Endothelial cell of umbilical vein (primary cell): ENCODE measurements at regions not wholly inside any gene's neighbourhood (a gene's known extent, or its start where the extent isn't known, plus 50 kb on each side); places are given as distances from the start of the nearest gene placed in this dataset.

Experiments used
- BruUV-seq: library from RNA; stranded (reverse); fragments of 400-500 nt; replicated peaks from 2 replicates; lab custom pipeline; 2021; lab: Mats Ljungman, UMichigan
- CTCF ChIA-PET: fragments of 300-600, 350-600 bp; sonication (Branson Sonifier 250); formaldehyde crosslinking; loops from one replicate; lab custom pipeline; 2021; ENCODE audit warnings: antibody characterized with exemption, inconsistent platforms; lab: Charles Lee
- POLR2A ChIA-PET: fragments of 300-600, 350-600 bp; sonication (Branson Sonifier 250); formaldehyde crosslinking; loops from one replicate; lab custom pipeline; 2021; ENCODE audit warnings: antibody characterized with exemption, inconsistent platforms; lab: Charles Lee
- DNase-seq: peaks from one replicate; pipeline ENCODE4 v3.0.0-alpha.2; 2011; ENCODE audit warnings: low read depth, low spot score
- FAIRE-seq: peaks from 2 replicates; lab custom pipeline; 2011; peaks lifted over from hg19 to GRCh38; lab: Jason Lieb, UNC
- H2AFZ ChIP-seq: 2 replicates; pipeline ENCODE4 v1.6.0; 2012; ENCODE audit warnings: low read depth, low read length, control low read depth, inconsistent platforms
- H3K27ac ChIP-seq: 2 replicates; pipeline ENCODE4 v1.5.1; 2011; ENCODE audit warnings: low read depth, mild to moderate bottlenecking, control low read depth, low read length, moderate library complexity; ENCODE audit not compliant: insufficient read depth
- H3K27me3 ChIP-seq, 2 experiments: 2 replicates each; pipeline versions ENCODE4 v1.6.0 to v1.6.1; 2011; ENCODE audit warnings: low read length in 2 of 2, mixed read lengths in 1 of 2; ENCODE audit not compliant: control insufficient read depth in 2 of 2, insufficient read depth in 2 of 2
- H3K36me3 ChIP-seq, 2 experiments: 2 replicates in 1 of 2; 3 replicates in 1 of 2; pipeline ENCODE4 v1.5.1; 2011; ENCODE audit warnings: low read length in 2 of 2, mild to moderate bottlenecking in 1 of 2, moderate library complexity in 1 of 2; ENCODE audit not compliant: control insufficient read depth in 2 of 2, insufficient read depth in 2 of 2; ENCODE audit errors: extremely low read depth in 1 of 2
- H3K4me1 ChIP-seq: 3 replicates; pipeline ENCODE4 v1.5.1; 2011; ENCODE audit warnings: mild to moderate bottlenecking, low read length; ENCODE audit not compliant: control insufficient read depth, insufficient read depth; ENCODE audit errors: extremely low read depth
- H3K4me2 ChIP-seq: 2 replicates; pipeline ENCODE4 v1.6.1; 2011; ENCODE audit warnings: low read length, control low read depth, mixed read lengths; ENCODE audit not compliant: insufficient read depth
- H3K4me3 ChIP-seq, 3 experiments: fragments of 200-600 bp in 1 of 3; sonication (generic), shearing (Covaris generic) in 1 of 3; replicated peaks in 1 of 3; 2 replicates each; pipeline ENCODE4 v1.5.1; 2011 to 2016; ENCODE audit warnings: control low read depth in 3 of 3, low read length in 3 of 3, mild to moderate bottlenecking in 2 of 3, inconsistent platforms in 1 of 3, low read depth in 1 of 3, moderate library complexity in 1 of 3; ENCODE audit not compliant: insufficient read depth in 1 of 3
- H3K79me2 ChIP-seq: 2 replicates; pipeline ENCODE4 v1.6.0; 2012; ENCODE audit warnings: low read length, inconsistent platforms; ENCODE audit not compliant: control insufficient read depth, insufficient read depth
- H3K9ac ChIP-seq: replicated peaks from 2 replicates; pipeline ENCODE3; 2011; ENCODE audit warnings: low read length, control low read depth; ENCODE audit not compliant: insufficient read depth; ENCODE audit errors: extremely low read depth
- H3K9me1 ChIP-seq: replicated peaks from 3 replicates; pipeline ENCODE4 v1.6.0; 2011; ENCODE audit warnings: mild to moderate bottlenecking, low read length; ENCODE audit not compliant: control insufficient read depth, insufficient read depth; ENCODE audit errors: extremely low read depth
- H3K9me3 ChIP-seq: replicated peaks from 2 replicates; pipeline ENCODE4 v1.5.1; 2012; ENCODE audit warnings: low read length, inconsistent platforms; ENCODE audit not compliant: control insufficient read depth, insufficient read depth
- H4K20me1 ChIP-seq: replicated peaks from 2 replicates; pipeline ENCODE3; 2011; ENCODE audit warnings: mild to moderate bottlenecking, low read length; ENCODE audit not compliant: control insufficient read depth, insufficient read depth; ENCODE audit errors: extremely low read depth
- EZH2 ChIP-seq: IDR thresholded peaks from 2 replicates; pipeline ENCODE4 v1.6.1; 2012; ENCODE audit warnings: borderline replicate concordance, low read depth, mild to moderate bottlenecking, moderate library complexity, low read length, inconsistent platforms; ENCODE audit not compliant: severe bottlenecking
- FOS ChIP-seq: IDR thresholded peaks from 2 replicates; pipeline ENCODE4 v1.6.1; 2011; ENCODE audit warnings: mild to moderate bottlenecking, low read length, moderate library complexity, borderline replicate concordance; ENCODE audit not compliant: insufficient read depth
- GATA2 ChIP-seq: IDR thresholded peaks from 2 replicates; pipeline ENCODE4 v1.7.0; 2011; ENCODE audit warnings: low read depth, mild to moderate bottlenecking, moderate library complexity, mixed read lengths, low read length; ENCODE audit not compliant: insufficient read length, insufficient read depth
- JUN ChIP-seq: IDR thresholded peaks from 2 replicates; pipeline ENCODE4 v1.6.1; 2011; ENCODE audit warnings: borderline replicate concordance, low read depth; ENCODE audit not compliant: insufficient read length, insufficient read depth
- MYC ChIP-seq: IDR thresholded peaks from one replicate; pipeline ENCODE4 v1.6.1; 2011; ENCODE audit warnings: mild to moderate bottlenecking, low read depth, low read length
- POLR2A ChIP-seq: IDR thresholded peaks from 2 replicates; pipeline ENCODE4 v1.6.1; 2012; ENCODE audit warnings: low read depth, mild to moderate bottlenecking, control low read depth, low read length
- POLR2AphosphoS5 ChIP-seq: IDR thresholded peaks from 2 replicates; pipeline ENCODE4 v1.6.1; 2012; ENCODE audit warnings: low read depth, mild to moderate bottlenecking, control low read depth, low read length, moderate library complexity; ENCODE audit not compliant: insufficient read depth
- dilution Hi-C: fragments of 300-500 bp; cut with MboI; formaldehyde crosslinking; loops from one replicate; pipeline ENCODE4 v1.15.0; 2019; ENCODE audit warnings: low sequenced_read_pairs; ENCODE audit not compliant: extremely low pct_ligation_motif_present
- intact Hi-C: fragments of 100-400 bp; cut with micrococcal nuclease; formaldehyde crosslinking; loops from one replicate; pipeline ENCODE4 v1.10.0; 2022
- TF ChIP-seq, protein P1 (sequence below), 2 donors: IDR thresholded peaks; 1 replicate in 1 of 2; 2 replicates in 1 of 2; pipeline ENCODE4 v1.5.1; 2011; ENCODE audit warnings: low read length in 2 of 2, mild to moderate bottlenecking in 2 of 2, moderate library complexity in 2 of 2, control low read depth in 1 of 2, inconsistent platforms in 1 of 2, low read depth in 1 of 2; ENCODE audit not compliant: insufficient read depth in 1 of 2; ENCODE audit errors: extremely low read depth in 1 of 2
- TF ChIP-seq, protein P2 (sequence below): IDR thresholded peaks from 2 replicates; pipeline ENCODE4 v1.6.1; 2011; ENCODE audit not compliant: insufficient read depth, insufficient read length

GRCh38 chr6:122050242-122050755 is 349.2 kb upstream of the HSF2 start:
- TF ChIP-seq JUN (no peak), POLR2AphosphoS5 (no peak), MYC (no peak), GATA2 (no peak), FOS (no peak), EZH2 (no peak), POLR2A (no peak)
- TF ChIP-seq, protein P1, sequence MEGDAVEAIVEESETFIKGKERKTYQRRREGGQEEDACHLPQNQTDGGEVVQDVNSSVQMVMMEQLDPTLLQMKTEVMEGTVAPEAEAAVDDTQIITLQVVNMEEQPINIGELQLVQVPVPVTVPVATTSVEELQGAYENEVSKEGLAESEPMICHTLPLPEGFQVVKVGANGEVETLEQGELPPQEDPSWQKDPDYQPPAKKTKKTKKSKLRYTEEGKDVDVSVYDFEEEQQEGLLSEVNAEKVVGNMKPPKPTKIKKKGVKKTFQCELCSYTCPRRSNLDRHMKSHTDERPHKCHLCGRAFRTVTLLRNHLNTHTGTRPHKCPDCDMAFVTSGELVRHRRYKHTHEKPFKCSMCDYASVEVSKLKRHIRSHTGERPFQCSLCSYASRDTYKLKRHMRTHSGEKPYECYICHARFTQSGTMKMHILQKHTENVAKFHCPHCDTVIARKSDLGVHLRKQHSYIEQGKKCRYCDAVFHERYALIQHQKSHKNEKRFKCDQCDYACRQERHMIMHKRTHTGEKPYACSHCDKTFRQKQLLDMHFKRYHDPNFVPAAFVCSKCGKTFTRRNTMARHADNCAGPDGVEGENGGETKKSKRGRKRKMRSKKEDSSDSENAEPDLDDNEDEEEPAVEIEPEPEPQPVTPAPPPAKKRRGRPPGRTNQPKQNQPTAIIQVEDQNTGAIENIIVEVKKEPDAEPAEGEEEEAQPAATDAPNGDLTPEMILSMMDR (IDR thresholded peaks at IDR 0.05; ENCODE audit: extremely low read depth in 1 of 2, insufficient read depth in 1 of 2, low read depth in 1 of 2, low read length in 2 of 2), result no peak
- TF ChIP-seq, protein P2, sequence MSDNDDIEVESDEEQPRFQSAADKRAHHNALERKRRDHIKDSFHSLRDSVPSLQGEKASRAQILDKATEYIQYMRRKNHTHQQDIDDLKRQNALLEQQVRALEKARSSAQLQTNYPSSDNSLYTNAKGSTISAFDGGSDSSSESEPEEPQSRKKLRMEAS, result no peak
- Histone ChIP-seq H3K27ac (no peak overlapping the region), H4K20me1 (no peaks in the 10 kb centered on the region), H3K79me2 (no peaks in the 10 kb centered on the region), H3K27me3 (peaks cover 0 to 2% of the 10 kb centered on the region in 2 experiments), H3K4me3 (no peak overlapping the region), H3K4me2 (no peak overlapping the region), H3K9ac (no peak overlapping the region), H3K9me3 (no peaks in the 10 kb centered on the region), H3K36me3 (no peaks in the 10 kb centered on the region), H3K9me1 (no peaks in the 10 kb centered on the region), H2AFZ (no peak overlapping the region), H3K4me1 (no peaks in the 10 kb centered on the region)
- FAIRE-seq, result no peak
- dilution Hi-C loops, result no loop called here
- CTCF ChIA-PET, result interaction anchor here (1.9 kb wide), 1 partner anchor 11 kb away, joined by 5 read pairs; no protein-coding TSS in a partner anchor
- POLR2A ChIA-PET, result no interaction called here
- no peak for DNase-seq
- intact Hi-C loops, result no loop called here
- no TSS peak for BruUV-seq
